ENCODE measurements at regions not wholly inside any gene's neighbourhood (a gene's known extent, or its start where the extent isn't known, plus 50 kb on each side); places are given as distances from the start of the nearest gene placed in this dataset.
A peak's percentile ranks its signal among the peaks of the same experiment; 100 is the strongest.

DNA sequence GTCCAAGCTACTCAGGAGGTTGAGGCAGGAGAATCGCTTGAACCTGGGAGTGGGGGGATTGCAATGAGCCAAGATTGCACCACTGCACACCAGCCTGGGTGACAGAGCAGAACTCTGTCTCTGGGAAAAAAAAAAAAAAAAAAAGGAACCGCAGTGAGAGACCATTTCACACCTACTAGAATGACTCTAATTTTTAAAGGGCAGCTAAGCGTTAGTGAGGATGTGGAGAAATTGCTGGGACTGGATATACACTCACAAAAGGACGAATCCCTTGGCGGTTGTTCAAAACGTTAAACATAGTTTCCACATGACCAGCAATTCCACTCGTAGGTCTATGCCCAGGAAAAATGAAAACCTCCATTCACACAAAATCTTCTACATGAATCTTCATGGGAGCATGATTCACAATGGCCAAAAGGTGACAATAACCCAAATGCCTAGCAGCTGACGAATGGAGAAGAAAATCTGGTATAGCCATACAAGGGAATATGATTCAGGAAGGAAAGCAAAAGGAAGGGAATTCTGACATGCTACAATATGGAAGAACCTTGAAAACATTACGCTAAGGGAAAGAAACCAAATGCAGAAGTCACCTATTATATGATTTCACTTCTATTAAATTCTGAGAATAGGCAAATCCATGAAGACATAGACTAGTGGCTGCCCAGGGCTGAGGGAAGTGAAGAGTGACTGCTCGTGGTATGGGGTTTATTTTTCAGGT is 127.0 kb downstream of the CHSY1 start:
- no peak for DNase-seq (ENCODE audit: low read depth in 2 of 2)

DNA sequence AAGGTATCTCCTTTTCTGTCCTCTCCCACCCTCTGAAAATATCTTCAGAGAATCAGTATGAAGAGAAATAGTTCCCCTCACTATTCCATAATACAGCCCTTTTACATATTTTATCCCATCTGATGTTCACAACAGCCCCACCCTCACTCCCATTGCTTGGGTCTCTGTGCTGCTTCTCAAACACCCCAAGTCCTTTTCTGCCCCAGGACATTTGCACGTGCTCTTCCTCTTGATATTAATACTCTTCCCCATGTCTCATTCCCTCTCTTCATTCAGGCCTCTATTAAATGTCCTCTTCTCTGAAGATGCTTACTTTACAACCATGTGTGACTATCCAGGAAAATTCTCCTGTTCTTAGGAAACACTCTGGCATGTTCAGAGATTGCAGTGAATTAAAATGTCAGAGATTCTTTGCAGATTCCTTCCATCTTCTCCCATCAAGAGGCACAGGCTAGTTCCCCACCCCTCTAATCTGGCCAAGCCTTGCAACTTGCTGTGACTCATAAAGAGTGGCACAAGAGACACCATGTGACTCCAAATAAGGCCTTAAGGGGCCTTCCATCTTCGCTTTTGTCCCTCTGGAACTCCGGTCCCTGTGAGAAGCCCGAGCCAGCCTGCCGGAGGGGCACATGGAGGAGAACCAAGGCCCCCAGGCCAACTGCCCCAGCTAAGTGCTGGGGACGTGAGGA is 128.5 kb downstream of the CHSY1 start:
- DNase-seq (ENCODE audit: low read depth in 2 of 2) = no peak

DNA sequence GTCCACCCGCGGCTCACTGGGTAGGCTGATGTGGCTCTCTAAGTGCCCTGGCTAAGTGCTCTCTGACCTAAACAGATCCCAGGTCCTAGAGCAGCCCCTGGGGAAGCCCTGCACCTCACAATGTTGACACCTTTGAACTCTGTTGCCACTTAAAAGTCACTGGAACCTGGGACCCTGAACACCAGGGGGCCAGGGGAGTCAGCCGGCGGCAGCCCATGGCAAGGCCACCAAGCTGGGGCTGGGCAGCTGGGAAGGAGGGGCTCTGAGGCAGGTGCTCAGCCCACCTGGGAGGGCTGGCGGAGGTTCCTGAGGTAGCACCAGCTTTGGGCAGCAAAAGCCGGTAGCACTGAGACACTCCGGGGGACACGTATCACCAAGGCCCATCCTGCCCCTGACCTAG is 129.0 kb downstream of the CHSY1 start:
- DNase-seq (ENCODE audit: low read depth in 2 of 2) = no peak

DNA sequence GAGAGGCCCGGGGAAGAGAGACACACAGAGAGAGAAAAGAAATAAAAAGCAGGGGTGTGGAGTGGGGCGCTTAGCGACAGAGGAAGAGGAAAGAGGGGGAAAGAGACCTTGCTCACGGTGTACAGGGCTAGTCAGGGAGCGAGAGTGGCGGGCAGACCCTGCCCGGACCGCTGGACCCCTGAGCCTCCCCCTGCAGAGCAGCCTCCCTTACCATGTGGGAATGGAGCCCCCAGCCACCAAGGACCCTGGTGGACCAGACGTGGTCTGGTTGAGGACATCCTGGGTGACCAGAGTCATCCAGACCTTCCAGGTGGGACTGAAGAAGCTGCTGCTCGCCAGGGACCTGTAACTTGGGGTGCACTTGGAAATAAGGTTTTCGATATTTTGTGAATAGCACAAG is 129.6 kb downstream of the CHSY1 start:
- DNase-seq (ENCODE audit: low read depth in 2 of 2) = no peak

DNA sequence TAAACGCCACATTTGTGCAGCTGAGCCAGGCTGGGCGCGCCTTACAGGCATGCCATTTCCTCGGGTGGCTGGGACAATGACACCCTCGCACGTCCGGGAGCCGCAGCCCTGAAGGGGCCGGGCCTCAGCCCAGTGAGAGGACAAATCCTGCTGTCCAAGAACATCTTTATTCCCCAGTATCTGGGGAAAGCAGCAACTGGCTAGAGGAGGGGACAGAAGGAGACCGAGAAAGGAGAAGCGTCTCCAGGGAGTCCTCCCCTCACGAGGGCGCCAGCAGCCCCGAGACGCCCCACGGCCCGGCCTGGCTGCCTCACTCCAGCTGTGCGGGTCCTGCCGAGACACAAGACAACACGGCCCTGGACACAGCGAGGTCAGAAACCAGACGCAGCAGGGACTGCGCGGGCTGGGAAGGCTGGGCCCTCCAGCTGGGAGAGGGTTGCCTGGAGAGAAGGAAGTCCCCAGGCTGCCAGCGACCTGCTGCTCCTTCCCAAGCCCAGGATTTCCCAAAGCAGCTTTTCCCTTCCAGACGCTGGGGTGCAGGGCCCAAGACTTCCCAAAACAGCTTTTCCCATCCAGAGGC is 130.2 kb downstream of the CHSY1 start:
- peak; percentile 11 to 19 for DNase-seq (ENCODE audit: low read depth in 2 of 2)

DNA sequence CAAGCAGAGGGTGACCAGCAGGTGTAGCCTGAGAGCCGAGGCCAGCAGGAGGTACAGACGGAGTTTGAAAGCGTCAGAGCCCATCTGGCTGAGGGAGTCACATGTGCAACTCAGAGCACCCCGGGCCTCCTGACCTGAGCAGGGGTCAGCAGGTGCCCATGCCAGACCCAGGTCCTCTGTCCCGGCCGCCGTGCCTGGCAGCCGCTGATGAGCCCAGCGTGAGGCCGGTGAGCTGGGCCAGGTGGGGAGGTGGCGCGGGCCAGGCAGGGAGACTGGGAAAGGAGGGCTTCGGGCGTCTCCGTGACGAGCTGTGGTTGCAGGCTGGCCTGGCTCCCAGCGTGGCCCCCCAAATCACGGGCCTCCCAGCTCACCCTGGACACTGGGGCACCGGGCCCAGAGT is 130.9 kb downstream of the CHSY1 start:
- no peak for DNase-seq (ENCODE audit: low read depth in 2 of 2)

DNA sequence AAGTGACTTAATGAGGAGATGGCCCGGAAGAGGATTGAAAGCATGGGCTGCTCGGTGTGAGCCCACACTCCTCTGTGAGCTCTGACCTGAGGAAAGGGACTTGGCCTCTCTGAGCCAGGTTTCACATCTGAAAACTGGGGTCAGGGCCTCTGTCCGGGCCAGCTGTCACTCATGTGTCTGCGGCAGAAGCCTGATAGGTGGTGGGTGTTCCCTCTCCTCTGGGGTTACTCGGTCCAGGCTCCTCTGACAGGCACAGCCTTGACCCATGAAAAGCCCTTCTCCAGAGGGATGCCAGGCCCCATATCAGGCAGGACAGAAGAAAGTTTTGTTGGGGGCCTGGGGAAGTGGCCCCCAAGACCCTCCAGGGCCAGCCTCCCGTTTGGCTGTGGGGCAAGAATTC is 131.4 kb downstream of the CHSY1 start:
- no peak for DNase-seq (ENCODE audit: low read depth in 2 of 2)

Measured in stimulated activated CD4-positive, alpha-beta T cell treated with anti-CD3 and anti-CD28 coated beads, Interleukin-4, amount 100 ng/mL, for 48 hours (primary cell).